NCI-H774 (cell line): ENCODE measurements at regions not wholly inside any gene's neighbourhood (a gene's known extent, or its start where the extent isn't known, plus 50 kb on each side); places are given as distances from the start of the nearest gene placed in this dataset.
"Not testable (repeated sequence)": the region's sequence is repeated elsewhere in the genome, so short reads cannot be mapped to it uniquely, and the experiment has no call there.

Source experiments
- DNase-seq: peaks from one replicate; lab custom pipeline; 2025; lab: John Stamatoyannopoulos, UW

- no peak for DNase-seq
Observed at GRCh38 chr7:156515911-156516790, 124.4 kb upstream of the RNF32 start.

GRCh38 chr7:156514851-156515250, 125.7 kb upstream of the RNF32 start:
- DNase-seq, result no peak

- no peak for DNase-seq
Observed at GRCh38 chr7:156511426-156511825, 129.1 kb upstream of the RNF32 start.

- no peak for DNase-seq
Observed at GRCh38 chr7:156510966-156511365, 129.6 kb upstream of the RNF32 start.

- no peak for DNase-seq
Observed at GRCh38 chr7:156509216-156509615, 131.4 kb upstream of the RNF32 start.

GRCh38 chr7:156505876-156506275, 134.7 kb upstream of the RNF32 start:
- DNase-seq, result no peak

GRCh38 chr7:156504687-156505545, 135.7 kb upstream of the RNF32 start:
- no peak for DNase-seq

- DNase-seq, result no peak
Observed at GRCh38 chr7:156504006-156504405, 136.6 kb upstream of the RNF32 start.

- no peak for DNase-seq
Observed at GRCh38 chr7:156503196-156503595, 137.4 kb upstream of the RNF32 start.

GRCh38 chr7:156501815-156502214, 138.8 kb upstream of the RNF32 start:
- not testable (repeated sequence) for DNase-seq

- no peak for DNase-seq
Observed at GRCh38 chr7:156499247-156499881, 141.2 kb upstream of the RNF32 start.

GRCh38 chr7:156497776-156498509, 142.6 kb upstream of the RNF32 start:
- peak; percentile 42 for DNase-seq

GRCh38 chr7:156496865-156497264, 143.7 kb upstream of the RNF32 start:
- no peak for DNase-seq

- DNase-seq, result peak; percentile 47
Observed at GRCh38 chr7:156496363-156496769, 144.2 kb upstream of the RNF32 start.

GRCh38 chr7:156494960-156495359, 145.6 kb upstream of the RNF32 start:
- no peak for DNase-seq

GRCh38 chr7:156493942-156494341, 146.6 kb upstream of the RNF32 start:
- no peak for DNase-seq

- no peak for DNase-seq
Observed at GRCh38 chr7:156492170-156492569, 148.4 kb upstream of the RNF32 start.

- DNase-seq, result no peak
Observed at GRCh38 chr7:156491435-156491834, 149.1 kb upstream of the RNF32 start.

GRCh38 chr7:156490021-156490800, 150.4 kb upstream of the RNF32 start:
- no peak for DNase-seq

GRCh38 chr7:156487811-156488533, 152.6 kb upstream of the RNF32 start:
- no peak for DNase-seq
